HG03196 (cell line): ENCODE measurements at regions not wholly inside any gene's neighbourhood (a gene's known extent, or its start where the extent isn't known, plus 50 kb on each side); places are given as distances from the start of the nearest gene placed in this dataset.

Source experiments
- ATAC-seq: cut with Tn5 transposase; IDR thresholded peaks from one replicate; pipeline ENCODE4 v1.9.1; 2021; ENCODE audit not compliant: unreplicated experiment

DNA sequence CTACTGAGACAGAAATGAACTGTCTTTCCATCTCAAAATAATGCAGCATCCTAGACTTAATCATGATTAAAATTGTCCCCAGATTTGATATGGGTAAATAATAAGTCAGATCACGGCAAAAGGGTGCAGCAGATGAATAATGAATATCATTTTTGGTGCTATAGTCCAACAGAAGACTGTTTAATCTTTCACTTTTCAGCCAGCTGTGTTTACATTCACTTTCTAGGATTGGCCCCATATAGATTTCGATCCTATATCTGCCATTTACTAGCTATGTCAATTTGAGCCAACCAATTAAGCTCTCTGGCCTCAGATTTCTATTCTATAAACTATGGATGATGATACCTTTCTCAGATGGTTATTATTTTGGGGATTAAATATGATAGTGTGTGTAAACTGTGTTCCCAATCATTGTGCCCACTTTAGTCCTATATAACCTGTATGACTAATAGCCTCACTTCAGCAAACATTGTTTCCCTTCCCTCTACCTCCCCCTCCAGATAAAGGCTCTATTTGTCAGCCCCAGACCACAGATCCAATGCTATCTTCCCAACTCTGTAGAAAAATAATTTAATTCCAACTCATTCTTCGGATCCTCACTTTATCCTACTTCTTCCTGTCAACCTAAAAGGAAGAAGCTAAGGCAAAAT, 53.6 kb upstream of the NT5E start:
- no peak for ATAC-seq

DNA sequence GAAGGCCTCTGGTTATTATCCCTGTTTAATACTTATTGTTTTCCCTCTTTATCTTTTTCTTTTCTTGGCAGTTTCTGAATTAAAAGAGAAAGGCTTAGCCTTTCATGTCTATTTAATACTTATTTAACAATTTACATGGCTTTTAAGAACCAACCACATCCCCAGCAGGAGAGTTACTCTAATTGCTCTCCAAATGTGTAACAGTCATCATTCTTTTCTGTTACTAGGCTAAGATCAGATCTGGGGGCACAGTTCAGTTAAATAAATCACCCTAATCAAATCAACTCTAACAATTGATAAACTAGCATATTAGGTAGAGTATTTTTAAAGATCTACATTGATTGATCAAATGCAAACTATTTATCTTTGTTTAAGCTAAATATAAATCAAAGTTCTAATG, 54.1 kb upstream of the NT5E start:
- no peak for ATAC-seq

DNA sequence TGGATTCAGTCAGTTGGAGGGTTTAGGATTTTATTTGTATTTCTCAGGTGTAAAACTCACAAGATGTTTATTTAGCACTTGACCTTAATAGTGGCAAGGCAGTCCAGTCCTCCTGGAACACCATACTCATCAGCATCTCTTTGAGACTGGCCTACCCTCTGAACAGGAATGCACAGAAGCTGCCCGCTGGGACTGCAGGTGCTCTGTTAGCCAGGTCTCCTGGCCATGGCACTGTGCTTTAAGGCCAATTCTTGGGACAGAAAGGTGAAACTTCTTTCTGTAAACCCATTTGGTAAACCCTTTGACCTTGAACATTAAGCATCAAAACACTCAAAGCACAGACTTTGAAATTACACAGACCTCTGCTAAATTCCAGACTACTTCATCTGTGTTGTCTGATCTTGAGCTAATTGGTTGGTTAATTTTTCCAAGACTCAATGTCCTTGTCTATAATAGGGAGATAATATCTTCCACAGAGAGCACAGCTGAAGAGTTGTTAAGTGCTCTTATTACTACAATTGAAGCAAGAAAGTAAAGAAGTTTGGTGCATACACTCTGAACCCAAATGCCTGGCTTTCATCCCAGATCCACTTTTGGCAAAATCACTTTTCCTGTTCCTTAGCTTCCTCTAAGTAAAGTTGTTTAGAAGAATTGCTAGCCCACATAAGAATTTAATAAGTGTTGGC, 54.9 kb upstream of the NT5E start:
- ATAC-seq, result no peak

DNA sequence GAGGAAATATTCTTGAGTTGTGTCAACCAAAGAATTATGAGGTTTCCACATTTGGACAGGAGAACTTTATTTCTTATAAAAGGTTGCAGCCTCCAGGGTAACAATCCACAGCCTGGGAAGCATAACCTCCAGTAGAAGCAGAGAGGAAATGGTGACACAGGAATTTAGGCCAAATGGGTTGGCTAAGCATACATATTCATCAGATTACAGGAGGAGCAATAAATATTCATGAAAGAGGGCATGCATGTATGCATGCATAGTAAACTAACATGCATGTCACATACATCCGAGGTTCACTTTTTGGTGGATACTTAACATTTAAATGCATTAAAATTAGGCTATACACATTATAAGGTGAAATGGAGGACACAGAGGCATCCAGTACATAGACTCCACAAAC, 55.7 kb upstream of the NT5E start:
- no peak for ATAC-seq

- ATAC-seq, result no peak
Measured at GRCh38 chr6:85392379-85392778, 57.5 kb upstream of the NT5E start.

DNA sequence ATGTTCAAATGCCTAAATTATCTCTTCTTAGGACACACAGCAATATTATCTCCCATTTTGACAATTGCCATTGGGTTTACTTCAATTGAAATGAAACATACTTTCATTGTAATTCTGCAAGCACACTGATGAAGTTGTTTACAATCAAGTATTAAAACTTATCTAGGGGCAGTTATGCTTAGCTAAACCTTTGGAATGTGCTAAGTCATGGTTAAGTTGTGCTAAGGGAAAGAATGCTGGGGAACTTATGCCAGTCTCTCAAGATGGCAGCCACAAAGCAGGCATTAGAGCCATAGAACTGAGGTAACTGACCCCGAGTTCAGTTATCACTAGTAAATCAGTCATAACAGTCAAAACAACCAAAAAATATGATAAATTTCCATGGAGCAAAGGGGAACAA, 59.1 kb upstream of the NT5E start:
- ATAC-seq, result no peak

GRCh38 chr6:85390105-85390728, 59.7 kb upstream of the NT5E start:
- no peak for ATAC-seq

GRCh38 chr6:85389151-85389797, 60.6 kb upstream of the NT5E start:
- ATAC-seq, result no peak

GRCh38 chr6:85388531-85388930, 61.4 kb upstream of the NT5E start:
- no peak for ATAC-seq

- ATAC-seq, result no peak
Measured at GRCh38 chr6:85385636-85386315, 64.1 kb upstream of the NT5E start.

- ATAC-seq, result no peak
Measured at GRCh38 chr6:85383042-85383441, 66.8 kb upstream of the NT5E start.

DNA sequence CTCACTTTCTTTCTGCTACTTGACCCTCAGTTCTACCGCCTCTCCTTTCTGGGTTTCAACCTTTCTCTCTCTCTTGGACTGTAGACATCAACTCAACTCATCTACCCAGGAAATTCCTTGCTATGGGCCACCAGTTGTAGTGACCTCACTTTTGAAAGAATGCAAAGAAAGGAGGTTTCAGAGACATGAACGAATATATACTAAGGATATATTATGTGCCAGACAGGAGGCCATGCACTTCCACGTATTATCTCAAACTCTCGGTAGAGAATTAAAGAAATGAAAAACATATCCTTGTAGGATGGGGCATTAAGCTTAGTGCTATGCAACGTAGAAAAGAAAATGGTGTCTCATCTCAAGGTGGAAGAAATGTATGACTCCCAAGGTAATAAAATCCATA, 67.3 kb upstream of the NT5E start:
- ATAC-seq, result no peak

GRCh38 chr6:85372915-85373270, 77.0 kb upstream of the NT5E start:
- ATAC-seq, result no peak

DNA sequence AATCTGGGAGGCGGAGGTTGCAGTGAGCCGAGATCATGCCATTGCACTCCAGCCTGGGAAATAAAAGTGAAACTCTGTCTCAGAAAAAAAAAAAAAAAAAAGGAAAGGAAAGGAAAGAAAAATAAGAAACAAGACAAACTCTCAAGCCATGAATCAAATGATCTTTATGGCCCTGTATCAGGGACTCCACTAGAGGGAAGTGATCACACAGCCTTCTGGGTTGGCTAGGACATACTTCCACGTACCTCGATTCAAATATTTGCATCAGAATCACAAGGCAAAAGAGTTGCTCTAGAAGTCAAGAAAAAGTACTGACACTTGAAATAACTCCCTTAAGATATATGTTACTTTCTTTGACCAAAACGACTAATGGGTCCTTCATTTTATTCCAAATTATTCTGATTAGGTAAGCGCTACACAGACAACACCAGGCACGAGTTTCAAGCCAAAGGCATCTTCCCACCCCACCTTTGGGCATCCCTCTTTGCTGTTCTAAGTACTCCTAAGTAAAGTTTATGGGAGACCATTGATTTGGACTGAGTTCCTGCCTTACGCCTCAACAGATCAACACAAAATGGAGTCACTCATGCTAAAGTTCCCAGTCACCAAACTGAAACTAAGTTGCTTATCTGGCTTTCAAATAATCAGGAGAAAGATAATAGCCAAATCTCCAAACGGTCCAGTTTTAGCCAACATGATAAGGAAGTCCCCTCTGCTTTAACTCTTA, 77.5 kb upstream of the NT5E start:
- no peak for ATAC-seq

- no peak for ATAC-seq
Measured at GRCh38 chr6:85368631-85369030, 81.3 kb upstream of the NT5E start.

GRCh38 chr6:85364344-85364743, 85.5 kb upstream of the NT5E start:
- ATAC-seq, result peak; percentile 51

GRCh38 chr6:85363870-85364269, 86.0 kb upstream of the NT5E start:
- ATAC-seq, result no peak

DNA sequence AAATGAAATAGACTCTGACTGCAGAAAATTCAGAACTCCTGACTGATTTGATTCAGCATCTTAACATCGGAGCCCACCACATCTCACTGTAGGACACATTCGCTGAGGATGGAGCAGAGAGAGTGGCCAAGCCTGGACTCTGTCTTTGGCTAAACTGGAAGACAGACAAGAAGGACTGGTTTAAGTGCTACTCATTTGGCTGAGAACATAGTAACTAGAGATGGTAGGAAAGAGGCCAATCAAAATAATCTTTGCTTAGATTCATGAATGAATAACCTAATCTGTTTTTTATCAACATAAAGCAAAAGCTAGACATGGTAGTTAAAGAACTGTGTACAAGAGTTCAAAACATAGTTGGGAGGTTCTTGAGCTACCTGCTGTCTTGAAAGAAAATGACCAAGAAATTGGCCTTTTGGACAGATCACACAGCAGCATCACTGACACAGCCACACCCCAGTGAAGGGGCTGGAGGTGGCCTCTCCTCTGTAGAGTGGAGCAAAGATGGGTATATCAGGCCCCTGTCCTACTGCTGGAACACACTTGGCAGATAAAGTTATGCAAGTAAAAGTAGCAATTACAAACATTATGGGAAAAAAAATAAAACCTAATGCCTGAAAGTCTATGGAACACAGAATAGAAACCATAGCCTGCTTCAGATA, 87.1 kb upstream of the NT5E start:
- no peak for ATAC-seq

GRCh38 chr6:85361643-85362014, 88.3 kb upstream of the NT5E start:
- ATAC-seq, result no peak
